ENCODE measurements at regions not wholly inside any gene's neighbourhood (a gene's known extent, or its start where the extent isn't known, plus 50 kb on each side); places are given as distances from the start of the nearest gene placed in this dataset.

- TF ChIP-seq CTCF (IDR thresholded peaks at IDR 0.05; ENCODE audit: low read length): no peak
- no peak for TF ChIP-seq EZH2 (optimal IDR thresholded peaks at IDR 0.05; ENCODE audit: low read depth, low read length)
- no peak for TF ChIP-seq EZH2phosphoT487 (IDR thresholded peaks at IDR 0.05; ENCODE audit: low read length)
Measured at GRCh38 chr12:90061809-90062208, 353.2 kb upstream of the ATP2B1 start.
